ENCODE measurements at regions not wholly inside any gene's neighbourhood (a gene's known extent, or its start where the extent isn't known, plus 50 kb on each side); places are given as distances from the start of the nearest gene placed in this dataset.
"Not testable (repeated sequence)": the region's sequence is repeated elsewhere in the genome, so short reads cannot be mapped to it uniquely, and the experiment has no call there.

DNA sequence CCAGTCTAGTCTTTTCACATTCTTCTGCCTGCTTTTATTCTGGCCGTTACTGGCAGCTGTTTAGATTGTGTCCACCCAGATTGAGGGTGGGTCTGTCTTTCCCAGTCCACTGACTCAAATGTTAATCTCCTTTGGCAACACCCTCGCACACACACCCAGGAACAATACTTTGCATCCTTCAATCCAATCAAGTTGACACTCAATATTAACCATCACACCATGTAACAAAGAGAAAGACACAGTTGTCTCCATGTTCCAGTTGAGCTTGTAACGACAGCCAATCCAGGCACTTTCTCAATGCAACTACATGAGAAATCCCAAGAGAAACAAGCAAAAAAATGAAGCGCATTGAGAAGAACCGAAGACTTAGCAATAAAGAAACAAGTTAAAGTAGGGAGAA, 877.7 kb downstream of the LTN1 start:
- TF ChIP-seq, protein P1, sequence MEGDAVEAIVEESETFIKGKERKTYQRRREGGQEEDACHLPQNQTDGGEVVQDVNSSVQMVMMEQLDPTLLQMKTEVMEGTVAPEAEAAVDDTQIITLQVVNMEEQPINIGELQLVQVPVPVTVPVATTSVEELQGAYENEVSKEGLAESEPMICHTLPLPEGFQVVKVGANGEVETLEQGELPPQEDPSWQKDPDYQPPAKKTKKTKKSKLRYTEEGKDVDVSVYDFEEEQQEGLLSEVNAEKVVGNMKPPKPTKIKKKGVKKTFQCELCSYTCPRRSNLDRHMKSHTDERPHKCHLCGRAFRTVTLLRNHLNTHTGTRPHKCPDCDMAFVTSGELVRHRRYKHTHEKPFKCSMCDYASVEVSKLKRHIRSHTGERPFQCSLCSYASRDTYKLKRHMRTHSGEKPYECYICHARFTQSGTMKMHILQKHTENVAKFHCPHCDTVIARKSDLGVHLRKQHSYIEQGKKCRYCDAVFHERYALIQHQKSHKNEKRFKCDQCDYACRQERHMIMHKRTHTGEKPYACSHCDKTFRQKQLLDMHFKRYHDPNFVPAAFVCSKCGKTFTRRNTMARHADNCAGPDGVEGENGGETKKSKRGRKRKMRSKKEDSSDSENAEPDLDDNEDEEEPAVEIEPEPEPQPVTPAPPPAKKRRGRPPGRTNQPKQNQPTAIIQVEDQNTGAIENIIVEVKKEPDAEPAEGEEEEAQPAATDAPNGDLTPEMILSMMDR (optimal IDR thresholded peaks at IDR 0.05 in 1 of 3, IDR thresholded peaks at IDR 0.05 in 1 of 3, conservative IDR thresholded peaks at IDR 0.05 in 1 of 3; ENCODE audit: extremely low read depth in 1 of 3, insufficient read depth in 2 of 3, low read length in 3 of 3), result not testable (repeated sequence)
- not testable (repeated sequence) for TF ChIP-seq EZH2 (IDR thresholded peaks at IDR 0.05; ENCODE audit: low read length)
